GM23338 (cell line): ENCODE measurements at regions not wholly inside any gene's neighbourhood (a gene's known extent, or its start where the extent isn't known, plus 50 kb on each side); places are given as distances from the start of the nearest gene placed in this dataset.

Source experiments
- ATAC-seq: fragments of 200-7000 bp; cut with Tn5 transposase; 3 replicates; pipeline ENCODE4 v1.9.1; 2020
- DNase-seq: peaks from one replicate; pipeline ENCODE4 v3.0.0-alpha.2; 2015; ENCODE audit warnings: low spot score
- H2AFZ ChIP-seq: fragments of 200-600 bp; sonication (generic); 2 replicates; pipeline ENCODE4 v1.8.0; 2016; ENCODE audit warnings: antibody characterized with exemption, mild to moderate bottlenecking, moderate library complexity
- H3F3A ChIP-seq: fragments of 200-600 bp; sonication (generic); replicated peaks from 2 replicates; pipeline ENCODE4 v1.8.0; 2017; ENCODE audit warnings: antibody characterized with exemption, mixed run types, low read depth
- H3K27ac ChIP-seq: fragments of 200-600 bp; sonication (generic); 2 replicates; pipeline ENCODE4 v1.6.1; 2016; ENCODE audit warnings: low read depth
- H3K27me3 ChIP-seq: fragments of 200-600 bp; sonication (generic); 2 replicates; pipeline ENCODE4 v1.8.0; 2016; ENCODE audit warnings: mild to moderate bottlenecking, mixed run types, moderate library complexity; ENCODE audit not compliant: insufficient read depth
- H3K36me3 ChIP-seq: fragments of 200-600 bp; sonication (generic); 2 replicates; pipeline ENCODE4 v1.8.0; 2016; ENCODE audit warnings: mild to moderate bottlenecking; ENCODE audit not compliant: insufficient read depth
- H3K4me1 ChIP-seq: fragments of 200-600 bp; sonication (generic); 2 replicates; pipeline ENCODE4 v1.8.0; 2016; ENCODE audit warnings: mild to moderate bottlenecking, moderate library complexity; ENCODE audit not compliant: insufficient read depth
- H3K4me2 ChIP-seq: fragments of 200-600 bp; sonication (generic); 2 replicates; pipeline ENCODE4 v1.7.1; 2017; ENCODE audit warnings: mixed run types
- H3K4me3 ChIP-seq: fragments of 200-600 bp; sonication (generic); 2 replicates; pipeline ENCODE4 v1.6.1; 2016; ENCODE audit warnings: mixed run types
- H3K79me2 ChIP-seq: fragments of 200-600 bp; sonication (generic); replicated peaks from 2 replicates; pipeline ENCODE4 v1.8.0; 2017; ENCODE audit warnings: mild to moderate bottlenecking; ENCODE audit not compliant: insufficient read depth
- H3K9me2 ChIP-seq: fragments of 200-600 bp; sonication (generic); 2 replicates; pipeline ENCODE4 v1.8.0; 2017; ENCODE audit not compliant: insufficient read depth
- H4K20me1 ChIP-seq: fragments of 200-600 bp; sonication (generic); replicated peaks from 2 replicates; pipeline ENCODE4 v1.8.0; 2017; ENCODE audit warnings: mild to moderate bottlenecking; ENCODE audit not compliant: insufficient read depth
- H3K27ac Mint-ChIP-seq: 2 replicates; pipeline ENCODE4 v1.8.0; 2020; ENCODE audit warnings: inconsistent platforms, mild to moderate bottlenecking, moderate library complexity, mixed read lengths
- H3K27me3 Mint-ChIP-seq: 3 replicates; pipeline ENCODE4 v1.8.0; 2022; ENCODE audit warnings: low read depth, mild to moderate bottlenecking, moderate library complexity, mixed read lengths, inconsistent platforms; ENCODE audit not compliant: insufficient read depth, poor library complexity
- H3K36me3 Mint-ChIP-seq: 3 replicates; pipeline ENCODE4 v1.8.0; 2021; ENCODE audit warnings: low read depth, mild to moderate bottlenecking, inconsistent platforms, moderate library complexity, mixed read lengths
- H3K4me1 Mint-ChIP-seq: 3 replicates; pipeline ENCODE4 v1.8.0; 2020; ENCODE audit warnings: mild to moderate bottlenecking, inconsistent platforms, mixed read lengths
- H3K4me3 Mint-ChIP-seq: 3 replicates; pipeline ENCODE4 v1.8.0; 2021; ENCODE audit warnings: moderate library complexity, mild to moderate bottlenecking, inconsistent platforms, mixed read lengths
- H3K9me3 Mint-ChIP-seq: 3 replicates; pipeline ENCODE4 v1.8.0; 2020; ENCODE audit warnings: moderate library complexity, mild to moderate bottlenecking, inconsistent platforms, mixed read lengths
- CREB1 ChIP-seq: fragments of 250-450 bp; sonication (Bioruptor Pico); IDR thresholded peaks from 2 replicates; pipeline ENCODE4 v1.5.0; 2020; ENCODE audit warnings: low read depth, mild to moderate bottlenecking, moderate library complexity
- JUNB ChIP-seq: IDR thresholded peaks from one replicate; pipeline ENCODE4 v1.6.1; 2016; ENCODE audit warnings: antibody characterized with exemption; ENCODE audit not compliant: unreplicated experiment
- POLR2AphosphoS5 ChIP-seq: IDR thresholded peaks from 2 replicates; pipeline ENCODE4 v1.6.1; 2016; ENCODE audit warnings: antibody characterized with exemption, low read depth
- REST ChIP-seq: IDR thresholded peaks from one replicate; pipeline ENCODE4 v1.6.1; 2018; ENCODE audit warnings: antibody characterized with exemption; ENCODE audit not compliant: unreplicated experiment
- STAT1 ChIP-seq: IDR thresholded peaks from one replicate; pipeline ENCODE4 v1.6.1; 2016; ENCODE audit warnings: antibody characterized with exemption; ENCODE audit not compliant: unreplicated experiment
- ZNF114 ChIP-seq: fragments of 250-450 bp; sonication (Bioruptor Pico); IDR thresholded peaks from 2 replicates; pipeline ENCODE4 v1.5.0; 2020; ENCODE audit warnings: mild to moderate bottlenecking, moderate library complexity
- ZNF462 ChIP-seq: fragments of 250-450 bp; sonication (Bioruptor Pico); IDR thresholded peaks from 2 replicates; pipeline ENCODE4 v1.5.0; 2020; ENCODE audit warnings: mild to moderate bottlenecking, moderate library complexity
- TF ChIP-seq, protein P1 (sequence below): IDR thresholded peaks from 2 replicates; pipeline ENCODE4 v1.6.1; 2016; ENCODE audit warnings: antibody characterized with exemption

DNA sequence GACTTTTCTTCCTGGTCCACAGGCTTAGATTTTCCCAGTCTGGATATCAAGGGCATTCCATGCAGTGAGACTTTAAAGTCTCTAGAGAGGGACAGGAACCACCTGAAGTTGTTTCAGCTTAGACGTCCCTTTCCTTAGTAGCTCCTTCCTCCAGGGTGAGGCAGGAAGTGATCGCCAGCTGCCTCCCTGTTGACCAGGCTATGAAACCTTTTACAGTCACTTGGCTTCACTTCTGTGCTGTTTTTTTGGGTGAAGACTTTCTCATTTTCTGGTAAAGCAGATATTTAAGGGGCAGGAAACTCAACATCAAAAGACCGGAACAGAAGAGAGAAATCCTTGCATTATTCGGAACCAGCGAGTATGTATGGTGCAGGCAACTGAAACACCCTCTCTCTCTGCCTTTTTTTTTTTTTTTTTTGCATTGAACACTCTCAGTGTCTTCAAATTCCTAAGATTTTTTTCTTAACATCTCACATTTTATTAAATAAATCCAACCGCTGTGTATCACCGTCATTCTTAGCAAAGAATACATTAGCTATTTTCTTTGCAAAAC lies 234.6 kb upstream of the IRF2BP2 start (continued):
- TF ChIP-seq POLR2AphosphoS5 (no peak), ZNF114 (no peak), JUNB (no peak), CREB1 (CRISPR knock-in tag) (no peak)
- TF ChIP-seq, protein P1, sequence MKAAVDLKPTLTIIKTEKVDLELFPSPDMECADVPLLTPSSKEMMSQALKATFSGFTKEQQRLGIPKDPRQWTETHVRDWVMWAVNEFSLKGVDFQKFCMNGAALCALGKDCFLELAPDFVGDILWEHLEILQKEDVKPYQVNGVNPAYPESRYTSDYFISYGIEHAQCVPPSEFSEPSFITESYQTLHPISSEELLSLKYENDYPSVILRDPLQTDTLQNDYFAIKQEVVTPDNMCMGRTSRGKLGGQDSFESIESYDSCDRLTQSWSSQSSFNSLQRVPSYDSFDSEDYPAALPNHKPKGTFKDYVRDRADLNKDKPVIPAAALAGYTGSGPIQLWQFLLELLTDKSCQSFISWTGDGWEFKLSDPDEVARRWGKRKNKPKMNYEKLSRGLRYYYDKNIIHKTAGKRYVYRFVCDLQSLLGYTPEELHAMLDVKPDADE, result no peak

DNA sequence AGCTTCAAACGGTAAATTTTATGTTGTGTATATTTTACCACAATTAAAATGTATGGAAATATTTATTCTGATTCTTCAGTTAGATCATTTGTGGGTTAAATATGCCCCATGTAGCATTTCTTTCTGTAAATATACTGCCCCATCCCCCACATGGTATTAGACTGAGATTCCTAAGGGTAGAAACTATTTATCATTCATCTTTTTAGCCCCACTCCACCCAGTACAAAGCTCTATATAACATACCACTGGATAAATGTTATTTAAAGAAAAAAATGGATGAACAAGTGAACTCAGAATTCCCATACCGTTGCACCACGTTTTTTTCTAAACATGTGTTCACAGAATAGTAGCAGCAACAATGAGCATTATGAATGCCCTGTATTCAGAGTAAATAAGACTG lies 234.0 kb upstream of the IRF2BP2 start:
- no peak for TF ChIP-seq STAT1
- TF ChIP-seq JUNB, result no peak
- no peak overlapping the region for H3K27ac Mint-ChIP-seq
- Histone ChIP-seq H3K4me3 (no peak overlapping the region), H3K79me2 (no peaks in the 10 kb centered on the region), H3F3A (no peaks in the 10 kb centered on the region), H4K20me1 (no peaks in the 10 kb centered on the region), H3K36me3 (no peaks in the 10 kb centered on the region), H3K4me2 (no peak overlapping the region), H3K27me3 (no peaks in the 10 kb centered on the region), H3K9me2 (peaks cover 4% of the 10 kb centered on the region), H2AFZ (no peak overlapping the region), H3K27ac (no peak overlapping the region), H3K4me1 (0 out of 2 replicates have a peak, but pooled peaks cover 12% of the 10 kb centered on the region)
- DNase-seq (no peak), ATAC-seq (no peak)
- H3K9me3 Mint-ChIP-seq, result peaks cover 14% of the 10 kb centered on the region; the same call in 2 of the 3 replicates
- H3K27me3 Mint-ChIP-seq, result peaks cover 4% of the 10 kb centered on the region
- H3K36me3 Mint-ChIP-seq, result peaks cover 7% of the 10 kb centered on the region; the same call in 1 of the 3 replicates
- no peak overlapping the region for H3K4me3 Mint-ChIP-seq
- H3K4me1 Mint-ChIP-seq, result peaks cover 13% of the 10 kb centered on the region

- DNase-seq (no peak), ATAC-seq (no peak)
- H3K4me1 Mint-ChIP-seq, result peaks cover 13% of the 10 kb centered on the region
- peaks cover 7% of the 10 kb centered on the region; the same call in 1 of the 3 replicates for H3K36me3 Mint-ChIP-seq
- H2AFZ ChIP-seq, result peak overlapping the region; percentile 92; the same call in 1 of the 2 replicates
- no peaks in the 10 kb centered on the region for H3K36me3 ChIP-seq
- no peaks in the 10 kb centered on the region for H4K20me1 ChIP-seq
- peaks cover 4% of the 10 kb centered on the region for H3K27me3 Mint-ChIP-seq
- H3K27ac Mint-ChIP-seq, result no peak overlapping the region
- H3K27me3 ChIP-seq, result no peaks in the 10 kb centered on the region
- H3K27ac ChIP-seq, result no peak overlapping the region
- no peak overlapping the region for H3K4me3 ChIP-seq
- H3K4me2 ChIP-seq, result no peak overlapping the region
- 0 out of 2 replicates have a peak, but pooled peaks cover 12% of the 10 kb centered on the region for H3K4me1 ChIP-seq
- no peaks in the 10 kb centered on the region for H3K79me2 ChIP-seq
- no peak overlapping the region for H3K4me3 Mint-ChIP-seq
- peaks cover 14% of the 10 kb centered on the region; the same call in 2 of the 3 replicates for H3K9me3 Mint-ChIP-seq
- H3F3A ChIP-seq, result no peaks in the 10 kb centered on the region
- H3K9me2 ChIP-seq, result peaks cover 4% of the 10 kb centered on the region; the same call in 1 of the 2 replicates
- TF ChIP-seq REST (no peak), ZNF462 (CRISPR knock-in tag) (no peak)
Measured at GRCh38 chr1:234842726-234843641, 233.0 kb upstream of the IRF2BP2 start.
